ENCODE measurements at regions not wholly inside any gene's neighbourhood (a gene's known extent, or its start where the extent isn't known, plus 50 kb on each side); places are given as distances from the start of the nearest gene placed in this dataset.

- no peaks in the 10 kb centered on the region for H3K36me3 ChIP-seq (ENCODE audit: control insufficient read depth, insufficient read depth, low read length)
- no peak for DNase-seq
- H3K4me1 ChIP-seq (ENCODE audit: control insufficient read depth, insufficient read depth, low read length) = peaks cover 31% of the 10 kb centered on the region
- no peaks in the 10 kb centered on the region for H3K9me3 ChIP-seq (ENCODE audit: control insufficient read depth, low read depth, low read length)
- no peaks in the 10 kb centered on the region for H3K27me3 ChIP-seq (ENCODE audit: control insufficient read depth, insufficient read depth, low read length)
- no peak overlapping the region for H3K27ac ChIP-seq (ENCODE audit: low read length)
- H3K4me3 ChIP-seq (ENCODE audit: low read length) = no peak overlapping the region
These were observed 639.6 kb downstream of the MID1IP1 start for GRCh38 chrX:39440799-39441284.

- Histone ChIP-seq H3K27ac (ENCODE audit: low read length) (no peak overlapping the region), H3K9me3 (ENCODE audit: control insufficient read depth, low read depth, low read length) (no peaks in the 10 kb centered on the region), H3K27me3 (ENCODE audit: control insufficient read depth, insufficient read depth, low read length) (no peaks in the 10 kb centered on the region), H3K4me1 (ENCODE audit: control insufficient read depth, insufficient read depth, low read length) (peaks cover 31% of the 10 kb centered on the region), H3K4me3 (ENCODE audit: low read length) (no peak overlapping the region), H3K36me3 (ENCODE audit: control insufficient read depth, insufficient read depth, low read length) (no peaks in the 10 kb centered on the region)
- no CpG with 5 or more reads among the region's 1 CpG for WGBS (ENCODE audit: insufficient coverage, low lambda C conversion rate)
- no peak for DNase-seq
These were observed 641.1 kb downstream of the MID1IP1 start for GRCh38 chrX:39442332-39442731.

- no peak for DNase-seq
- WGBS (ENCODE audit: insufficient coverage, low lambda C conversion rate) = no CpG with 5 or more reads among the region's 2 CpGs
- Histone ChIP-seq H3K9me3 (ENCODE audit: control insufficient read depth, low read depth, low read length) (no peaks in the 10 kb centered on the region), H3K4me1 (ENCODE audit: control insufficient read depth, insufficient read depth, low read length) (peaks cover 27% of the 10 kb centered on the region), H3K27ac (ENCODE audit: low read length) (no peak overlapping the region), H3K27me3 (ENCODE audit: control insufficient read depth, insufficient read depth, low read length) (no peaks in the 10 kb centered on the region), H3K4me3 (ENCODE audit: low read length) (no peak overlapping the region), H3K36me3 (ENCODE audit: control insufficient read depth, insufficient read depth, low read length) (no peaks in the 10 kb centered on the region)
These were observed 642.0 kb downstream of the MID1IP1 start for GRCh38 chrX:39443240-39443639.

GRCh38 chrX:39445336-39445735, 644.1 kb downstream of the MID1IP1 start:
- no CpG with 5 or more reads among the region's 4 CpGs for WGBS (ENCODE audit: insufficient coverage, low lambda C conversion rate)
- Histone ChIP-seq H3K27ac (ENCODE audit: low read length) (no peak overlapping the region), H3K4me1 (ENCODE audit: control insufficient read depth, insufficient read depth, low read length) (peaks cover 11% of the 10 kb centered on the region), H3K36me3 (ENCODE audit: control insufficient read depth, insufficient read depth, low read length) (no peaks in the 10 kb centered on the region), H3K4me3 (ENCODE audit: low read length) (no peak overlapping the region), H3K27me3 (ENCODE audit: control insufficient read depth, insufficient read depth, low read length) (no peaks in the 10 kb centered on the region), H3K9me3 (ENCODE audit: control insufficient read depth, low read depth, low read length) (no peaks in the 10 kb centered on the region)
- no peak for DNase-seq

GRCh38 chrX:39449352-39449751, 648.1 kb downstream of the MID1IP1 start:
- Histone ChIP-seq H3K27ac (ENCODE audit: low read length) (no peak overlapping the region), H3K36me3 (ENCODE audit: control insufficient read depth, insufficient read depth, low read length) (no peaks in the 10 kb centered on the region), H3K4me3 (ENCODE audit: low read length) (no peak overlapping the region), H3K4me1 (ENCODE audit: control insufficient read depth, insufficient read depth, low read length) (peaks cover 12% of the 10 kb centered on the region), H3K9me3 (ENCODE audit: control insufficient read depth, low read depth, low read length) (no peaks in the 10 kb centered on the region), H3K27me3 (ENCODE audit: control insufficient read depth, insufficient read depth, low read length) (no peaks in the 10 kb centered on the region)
- no peak for DNase-seq
- WGBS (ENCODE audit: insufficient coverage, low lambda C conversion rate) = no CpG with 5 or more reads among the region's 2 CpGs

DNA sequence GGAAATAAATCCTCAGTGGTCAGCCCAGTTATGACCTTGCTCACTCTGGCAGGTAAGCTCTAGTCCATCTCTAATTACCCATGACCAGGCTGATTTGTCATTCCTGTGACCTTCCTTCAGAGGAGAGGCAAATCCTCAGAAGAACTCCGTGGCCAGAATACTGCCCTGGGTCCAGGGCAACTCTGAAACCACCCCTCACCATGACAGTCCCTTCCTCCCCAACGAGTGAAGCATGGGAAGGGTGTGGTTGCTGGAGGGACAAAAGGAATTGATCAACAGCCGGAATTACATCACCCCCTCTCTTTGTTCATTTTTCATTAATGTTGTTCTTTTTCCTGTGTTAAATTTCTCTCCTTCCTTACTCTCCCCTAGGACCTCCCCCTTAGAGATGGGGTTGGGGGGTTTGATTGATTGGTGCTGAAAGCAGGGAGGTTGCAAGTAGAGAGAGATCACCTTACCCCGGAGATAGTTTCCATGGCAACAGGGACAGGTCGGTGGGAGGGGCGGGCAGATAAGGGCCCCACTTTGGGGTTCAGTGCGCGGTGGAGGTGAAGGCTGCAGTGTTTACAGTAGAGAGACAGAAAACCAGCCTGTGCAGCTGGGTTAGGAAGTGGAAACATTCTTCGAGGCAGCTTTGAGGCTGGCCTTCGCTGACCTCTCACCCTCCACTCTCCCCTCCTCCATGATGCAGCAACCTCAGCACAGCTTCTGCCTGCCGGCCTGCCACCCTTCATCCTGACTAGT, 647.4 kb downstream of the BCOR start:
- Histone ChIP-seq H3K27me3 (ENCODE audit: control insufficient read depth, insufficient read depth, low read length) (no peaks in the 10 kb centered on the region), H3K4me3 (ENCODE audit: low read length) (no peak overlapping the region), H3K4me1 (ENCODE audit: control insufficient read depth, insufficient read depth, low read length) (peaks cover 12% of the 10 kb centered on the region), H3K27ac (ENCODE audit: low read length) (no peak overlapping the region), H3K9me3 (ENCODE audit: control insufficient read depth, low read depth, low read length) (no peaks in the 10 kb centered on the region), H3K36me3 (ENCODE audit: control insufficient read depth, insufficient read depth, low read length) (no peaks in the 10 kb centered on the region)
- DNase-seq = peak in 1 of 2 donors; percentile 58
- no CpG with 5 or more reads among the region's 11 CpGs for WGBS (ENCODE audit: insufficient coverage, low lambda C conversion rate)

DNA sequence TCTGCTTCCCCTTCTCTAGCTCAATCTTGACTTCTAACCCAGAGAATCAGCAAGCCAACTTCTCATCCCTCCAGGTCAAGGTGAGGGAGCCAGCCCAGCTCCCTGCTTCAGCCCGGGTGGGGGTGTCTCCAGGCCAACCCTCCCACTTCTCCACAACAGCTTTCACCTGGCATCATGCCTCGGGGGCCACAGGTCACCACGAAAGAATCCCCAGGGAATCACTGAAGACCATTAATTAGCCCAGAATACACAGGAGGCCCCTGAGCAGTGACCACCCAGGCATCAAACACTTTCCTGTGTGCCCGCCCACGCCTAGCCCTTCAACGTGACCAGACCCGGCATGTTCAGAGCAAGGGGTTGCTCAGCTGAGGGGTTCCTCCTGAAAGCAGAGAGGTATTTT, 646.7 kb downstream of the BCOR start:
- H3K4me1 ChIP-seq (ENCODE audit: control insufficient read depth, insufficient read depth, low read length) = peaks cover 12% of the 10 kb centered on the region
- no peaks in the 10 kb centered on the region for H3K36me3 ChIP-seq (ENCODE audit: control insufficient read depth, insufficient read depth, low read length)
- no peaks in the 10 kb centered on the region for H3K27me3 ChIP-seq (ENCODE audit: control insufficient read depth, insufficient read depth, low read length)
- H3K9me3 ChIP-seq (ENCODE audit: control insufficient read depth, low read depth, low read length) = no peaks in the 10 kb centered on the region
- DNase-seq = no peak
- no peak overlapping the region for H3K27ac ChIP-seq (ENCODE audit: low read length)
- no peak overlapping the region for H3K4me3 ChIP-seq (ENCODE audit: low read length)
- WGBS (ENCODE audit: insufficient coverage, low lambda C conversion rate) = no CpG with 5 or more reads among the region's 7 CpGs

DNA sequence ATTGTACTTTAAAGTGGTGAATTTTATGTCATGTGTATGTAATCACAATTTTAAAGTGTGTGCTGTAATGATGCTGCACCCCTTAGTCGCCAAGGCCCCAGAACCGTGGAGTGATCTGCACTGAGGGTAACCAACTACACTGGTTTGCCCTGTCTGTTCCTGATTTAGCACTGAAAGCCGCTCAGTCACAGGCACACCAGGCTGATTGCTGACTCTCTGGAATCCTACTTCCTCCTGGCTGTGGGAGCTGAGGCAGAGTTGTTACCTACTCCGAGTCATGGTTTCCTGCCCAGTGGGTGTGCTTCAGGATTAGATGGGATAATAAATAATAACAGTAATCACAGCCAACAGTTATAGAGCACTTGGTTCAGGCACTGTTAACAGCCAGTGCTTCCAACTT, 645.4 kb downstream of the BCOR start:
- no CpG with 5 or more reads among the region's 4 CpGs for WGBS (ENCODE audit: insufficient coverage, low lambda C conversion rate)
- Histone ChIP-seq H3K36me3 (ENCODE audit: control insufficient read depth, insufficient read depth, low read length) (no peaks in the 10 kb centered on the region), H3K9me3 (ENCODE audit: control insufficient read depth, low read depth, low read length) (no peaks in the 10 kb centered on the region), H3K4me3 (ENCODE audit: low read length) (no peak overlapping the region), H3K27ac (ENCODE audit: low read length) (no peak overlapping the region), H3K27me3 (ENCODE audit: control insufficient read depth, insufficient read depth, low read length) (no peaks in the 10 kb centered on the region), H3K4me1 (ENCODE audit: control insufficient read depth, insufficient read depth, low read length) (peaks cover 16% of the 10 kb centered on the region)
- DNase-seq = no peak

- Histone ChIP-seq H3K9me3 (ENCODE audit: control insufficient read depth, low read depth, low read length) (no peaks in the 10 kb centered on the region), H3K27ac (ENCODE audit: low read length) (no peak overlapping the region), H3K36me3 (ENCODE audit: control insufficient read depth, insufficient read depth, low read length) (no peaks in the 10 kb centered on the region), H3K27me3 (ENCODE audit: control insufficient read depth, insufficient read depth, low read length) (no peaks in the 10 kb centered on the region), H3K4me1 (ENCODE audit: control insufficient read depth, insufficient read depth, low read length) (peaks cover 20% of the 10 kb centered on the region), H3K4me3 (ENCODE audit: low read length) (no peak overlapping the region)
- no peak for DNase-seq
- WGBS (ENCODE audit: insufficient coverage, low lambda C conversion rate) = no CpG with 5 or more reads among the region's 5 CpGs
These were observed 643.7 kb downstream of the BCOR start for GRCh38 chrX:39453889-39454621.

GRCh38 chrX:39456894-39457604, 640.7 kb downstream of the BCOR start:
- no peak for DNase-seq
- Histone ChIP-seq H3K4me1 (ENCODE audit: control insufficient read depth, insufficient read depth, low read length) (peaks cover 14% of the 10 kb centered on the region), H3K9me3 (ENCODE audit: control insufficient read depth, low read depth, low read length) (no peaks in the 10 kb centered on the region), H3K4me3 (ENCODE audit: low read length) (no peak overlapping the region), H3K36me3 (ENCODE audit: control insufficient read depth, insufficient read depth, low read length) (no peaks in the 10 kb centered on the region), H3K27ac (ENCODE audit: low read length) (no peak overlapping the region), H3K27me3 (ENCODE audit: control insufficient read depth, insufficient read depth, low read length) (no peaks in the 10 kb centered on the region)
- no CpG with 5 or more reads among the region's 3 CpGs for WGBS (ENCODE audit: insufficient coverage, low lambda C conversion rate)
